Non-pigmented ciliary epithelial cell (primary cell): ENCODE measurements at regions not wholly inside any gene's neighbourhood (a gene's known extent, or its start where the extent isn't known, plus 50 kb on each side); places are given as distances from the start of the nearest gene placed in this dataset.
"Not testable (repeated sequence)": the region's sequence is repeated elsewhere in the genome, so short reads cannot be mapped to it uniquely, and the experiment has no call there.

Source experiments
- DNase-seq: peaks from one replicate; pipeline ENCODE4 v3.0.0-alpha.2; 2010; ENCODE audit warnings: low read depth

DNA sequence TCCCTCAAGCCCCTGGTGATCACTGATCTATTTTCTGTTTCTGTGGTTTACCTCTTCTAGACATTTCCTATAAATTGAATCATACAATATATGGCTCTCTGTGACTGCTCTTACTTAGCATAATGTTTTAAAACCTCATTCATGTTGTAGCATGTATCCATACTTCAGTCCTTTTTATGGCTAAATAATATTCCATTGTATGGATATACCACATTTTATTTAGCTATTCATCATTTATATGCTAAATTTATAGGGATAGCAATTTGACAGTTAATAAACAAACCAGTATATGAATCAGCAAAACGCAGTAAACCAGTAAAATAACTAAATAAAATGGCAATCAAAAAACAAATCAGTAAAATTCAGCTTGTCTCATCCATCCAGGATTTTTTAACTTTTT, 286.1 kb upstream of the HNRNPA3 start:
- no peak for DNase-seq

DNA sequence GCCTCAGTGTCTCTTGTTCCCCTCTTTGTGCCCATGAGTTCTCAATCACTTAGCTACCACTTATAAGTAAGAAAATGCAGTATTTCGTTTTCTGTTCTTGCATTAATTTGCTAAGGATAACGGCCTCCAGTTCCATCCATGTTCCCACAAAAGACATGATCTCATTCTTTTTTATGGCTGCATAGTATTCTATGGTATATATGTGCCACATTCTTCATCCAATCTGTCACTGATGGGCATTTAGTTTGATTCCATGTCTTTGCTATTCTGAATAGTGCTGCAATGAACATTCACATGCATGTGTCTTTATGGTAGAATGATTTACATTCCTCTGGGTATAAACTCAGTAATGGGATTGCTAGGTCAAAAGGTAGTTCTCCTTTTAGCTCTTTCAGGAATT, 283.2 kb upstream of the HNRNPA3 start:
- not testable (repeated sequence) for DNase-seq

DNA sequence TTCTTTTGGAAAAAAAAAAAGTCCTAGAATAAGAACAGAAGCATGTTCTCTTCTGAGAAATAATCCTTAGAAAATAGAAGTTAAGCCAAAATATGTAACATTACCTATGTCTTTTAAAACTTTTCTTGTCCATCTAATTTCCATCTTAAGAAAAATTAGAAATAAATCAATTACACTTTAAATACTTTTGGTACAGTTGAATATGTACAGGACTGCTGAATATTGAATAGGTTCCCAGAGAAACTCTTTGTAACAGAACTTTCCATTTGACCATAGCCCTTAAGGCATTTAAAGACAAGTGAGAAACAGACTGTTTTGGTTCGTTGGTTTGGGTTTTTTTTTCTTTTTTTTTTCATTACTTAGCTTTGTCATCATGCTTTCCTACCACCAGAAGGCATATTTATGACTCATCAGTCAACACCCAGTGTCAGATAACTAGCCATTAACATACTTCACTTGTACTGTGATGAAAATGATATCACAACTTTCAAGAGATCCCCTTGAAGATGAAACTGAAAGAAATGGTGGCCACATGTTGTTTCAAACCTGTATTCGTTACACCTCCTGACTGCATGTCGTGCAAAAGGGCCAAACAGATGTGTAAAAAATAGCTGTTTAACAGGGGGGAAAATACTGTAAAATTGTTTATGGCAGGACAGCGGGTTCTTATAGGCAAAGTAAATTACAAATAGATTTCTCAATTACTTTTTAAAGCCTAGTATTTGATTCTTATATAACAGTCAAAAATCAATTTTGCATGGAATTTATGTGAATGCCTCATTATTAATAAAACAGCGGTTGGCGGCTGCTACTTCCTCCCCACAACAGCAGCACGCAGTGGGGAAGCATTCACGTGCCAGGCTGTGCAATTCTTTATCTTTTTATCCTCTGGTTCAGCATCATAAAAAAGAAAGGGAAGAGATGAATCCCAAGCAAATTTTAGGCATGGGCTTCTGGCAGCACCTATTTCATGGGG, 280.7 kb upstream of the HNRNPA3 start:
- peak; percentile 15 for DNase-seq

- DNase-seq = no peak
Measured at GRCh38 chr2:176934131-176934530, 278.5 kb upstream of the HNRNPA3 start.

GRCh38 chr2:176934869-176935415, 277.7 kb upstream of the HNRNPA3 start:
- DNase-seq = no peak

GRCh38 chr2:176935543-176936102, 277.0 kb upstream of the HNRNPA3 start:
- DNase-seq = no peak

DNA sequence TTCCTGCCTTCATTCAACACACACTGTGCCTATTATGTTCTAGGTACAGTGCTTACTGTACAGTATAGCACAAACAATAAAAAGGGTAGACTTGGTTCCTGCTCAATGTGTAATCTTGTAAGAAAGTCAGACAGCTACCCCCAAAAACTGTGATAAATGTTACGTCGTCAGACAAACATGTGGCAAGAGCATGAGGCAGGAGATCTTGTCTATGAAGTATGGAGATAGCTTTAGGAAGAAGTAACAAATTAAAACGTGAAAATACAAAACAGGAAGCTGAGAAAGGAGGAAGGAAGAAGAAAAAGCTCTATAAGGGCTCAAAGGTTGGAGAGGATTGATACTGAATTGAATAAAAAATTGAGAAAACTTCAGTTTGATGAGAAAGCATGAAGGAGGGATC, 276.2 kb upstream of the HNRNPA3 start:
- no peak for DNase-seq

DNA sequence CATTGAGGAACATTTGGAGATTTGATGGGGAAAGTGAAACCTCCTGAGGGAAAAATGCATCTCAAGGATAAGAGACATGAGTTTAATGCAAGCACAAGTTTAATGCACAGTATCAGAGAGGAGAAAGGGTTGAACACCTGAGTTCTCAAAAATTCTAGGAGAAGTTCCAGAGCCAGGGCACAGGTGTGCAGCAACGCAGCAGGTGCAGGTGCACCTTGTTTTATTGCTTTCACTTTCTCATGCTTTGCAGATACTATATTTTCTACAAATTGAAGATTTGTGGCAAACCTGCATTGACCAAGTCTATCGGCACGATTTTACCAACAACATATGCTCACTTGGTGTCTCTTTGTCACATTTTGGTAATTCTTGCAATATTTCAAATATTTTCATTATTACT, 267.6 kb upstream of the HNRNPA3 start:
- DNase-seq = no peak

GRCh38 chr2:176947754-176948153, 264.8 kb upstream of the HNRNPA3 start:
- DNase-seq = no peak

GRCh38 chr2:176951218-176951617, 261.4 kb upstream of the HNRNPA3 start:
- not testable (repeated sequence) for DNase-seq

DNA sequence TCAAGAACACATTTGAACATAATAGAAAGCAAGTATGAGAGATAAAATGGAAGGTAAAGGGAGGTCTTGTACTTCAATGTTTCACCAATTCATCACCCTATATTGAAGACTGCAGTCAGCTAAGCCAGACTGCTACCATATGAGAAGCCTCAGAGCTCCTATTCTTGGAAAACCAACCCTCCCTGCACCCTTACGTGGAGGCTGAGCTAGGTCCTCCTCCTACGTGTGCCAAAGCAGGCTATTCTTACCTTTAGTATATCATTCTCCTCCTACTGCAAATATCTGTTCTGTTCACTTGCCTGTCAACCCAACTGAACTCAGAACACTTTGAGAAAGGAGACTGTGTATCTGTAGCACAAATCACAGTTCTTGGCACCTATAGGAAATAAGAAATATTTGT, 255.8 kb upstream of the HNRNPA3 start:
- no peak for DNase-seq

DNA sequence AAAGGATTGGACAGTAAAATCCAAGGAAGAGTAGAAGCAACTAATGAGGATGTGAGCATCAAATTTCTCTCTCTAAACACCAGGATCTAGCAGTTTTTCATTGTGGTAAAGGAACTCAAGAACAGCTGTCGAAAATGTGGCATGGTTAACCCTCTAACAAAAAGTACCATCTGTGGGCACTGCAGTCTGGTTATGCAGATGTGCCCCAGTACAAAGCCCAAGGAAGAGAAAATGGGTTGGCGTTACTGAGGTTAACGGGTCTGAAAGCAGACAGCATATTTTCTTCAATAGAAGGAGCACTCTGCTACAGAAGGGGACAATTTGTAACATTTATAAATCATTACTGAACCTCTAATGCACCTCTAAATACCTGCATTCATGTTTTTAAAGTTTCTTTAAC, 253.0 kb upstream of the HNRNPA3 start:
- no peak for DNase-seq

DNA sequence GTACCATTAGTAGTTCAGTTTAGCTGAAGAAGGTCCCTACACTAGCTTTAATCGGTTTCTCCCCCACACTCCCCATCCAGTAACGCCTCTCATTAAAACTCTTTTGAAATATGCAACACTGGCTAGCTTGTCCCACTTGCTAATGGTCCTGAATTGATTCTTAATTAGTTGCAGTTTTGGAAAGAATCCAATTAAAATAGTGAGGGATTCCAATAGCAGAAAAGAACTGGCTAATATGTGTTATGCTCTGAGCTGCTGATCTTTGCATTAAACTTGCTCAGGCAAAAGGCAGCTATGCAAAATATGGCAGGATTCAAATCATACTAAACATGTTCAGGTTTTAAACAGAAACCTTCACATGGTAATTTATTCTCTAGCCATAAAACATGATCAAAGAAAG, 252.5 kb upstream of the HNRNPA3 start:
- no peak for DNase-seq

DNA sequence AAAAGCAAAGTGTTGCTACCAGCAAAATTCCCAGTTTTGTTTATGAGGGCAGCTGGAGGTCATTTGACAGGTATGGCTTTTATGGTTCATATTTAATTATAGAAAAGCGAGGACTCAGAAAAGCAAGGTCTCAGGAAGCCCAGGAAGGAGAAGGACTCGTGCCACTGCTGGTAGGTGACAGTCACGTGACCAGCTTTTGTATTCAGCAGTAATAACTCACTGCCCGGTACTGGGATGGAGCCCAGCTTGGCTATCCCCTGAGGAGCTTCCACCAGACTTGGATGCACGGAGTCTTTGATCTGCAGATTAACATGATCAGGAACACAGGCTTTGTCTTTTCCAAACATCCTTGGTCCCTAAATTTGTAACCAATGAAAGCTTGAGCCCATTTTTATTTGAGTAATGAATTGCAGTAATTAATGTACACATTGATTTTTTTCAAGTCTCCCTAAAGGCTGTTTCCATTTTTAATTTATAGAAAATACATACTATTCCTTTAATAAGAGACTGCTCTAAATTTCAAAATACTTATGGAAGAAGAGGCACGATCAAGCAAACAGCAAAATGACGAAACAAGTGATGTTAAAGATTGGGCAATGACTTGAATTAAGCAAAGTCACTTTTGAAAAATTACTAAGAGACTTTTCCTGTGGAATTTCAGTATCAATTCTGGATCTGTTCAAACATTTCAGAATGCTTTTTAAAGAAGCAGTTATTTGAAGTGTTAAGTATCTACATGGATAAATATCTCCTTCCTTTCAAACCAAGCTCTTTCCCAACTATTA, 251.7 kb upstream of the HNRNPA3 start:
- DNase-seq = no peak

GRCh38 chr2:176961775-176962619, 250.6 kb upstream of the HNRNPA3 start:
- no peak for DNase-seq

GRCh38 chr2:176963568-176964287, 248.9 kb upstream of the HNRNPA3 start:
- no peak for DNase-seq

- no peak for DNase-seq
Measured at GRCh38 chr2:176967911-176968450, 244.6 kb upstream of the HNRNPA3 start.

- no peak for DNase-seq
Measured at GRCh38 chr2:176969642-176970359, 242.8 kb upstream of the HNRNPA3 start.

DNA sequence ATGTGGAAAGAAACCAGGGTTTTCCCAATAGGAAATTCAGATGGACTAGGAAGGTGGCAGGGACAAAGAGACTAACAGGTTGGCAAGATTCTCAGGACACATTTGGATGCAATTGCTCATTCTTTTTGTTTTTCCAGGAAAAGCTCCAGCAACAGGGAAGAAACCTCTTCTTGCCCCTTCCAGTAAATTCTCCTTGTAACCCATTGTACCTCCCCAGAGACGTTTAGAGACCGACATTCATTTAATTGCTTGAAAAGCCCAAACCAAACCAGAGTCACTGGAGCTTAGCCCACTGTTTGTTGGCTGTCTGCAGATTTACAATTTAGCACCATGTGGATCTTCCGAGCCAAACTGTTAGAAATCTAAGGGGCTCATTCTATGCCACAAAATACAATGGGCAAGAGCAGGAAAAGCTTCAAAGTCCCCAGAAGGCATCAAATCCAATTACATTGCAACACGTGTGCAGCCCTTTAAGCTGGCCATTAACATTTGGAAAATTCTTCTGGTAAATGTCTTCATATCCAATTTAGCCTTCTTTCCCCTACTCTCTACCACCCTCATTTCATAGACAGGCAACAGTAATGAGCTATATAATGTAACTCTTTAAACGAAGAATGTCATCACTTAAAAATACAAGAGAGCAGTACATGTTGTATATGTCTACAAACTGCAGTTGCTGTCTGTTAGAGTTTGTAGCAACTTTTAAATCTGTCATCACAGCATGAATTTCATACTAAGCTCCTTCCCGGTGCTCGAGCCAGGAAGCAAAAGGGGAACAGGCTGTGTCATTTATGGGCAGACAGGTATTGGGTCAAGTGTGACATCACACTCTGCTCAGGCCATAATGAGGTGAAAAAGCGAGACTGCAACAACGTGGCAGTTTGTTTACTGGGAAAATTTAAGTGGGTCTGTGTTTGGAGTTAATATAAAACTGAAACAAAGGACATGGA, 235.6 kb upstream of the HNRNPA3 start:
- DNase-seq = no peak
